T-cell (primary cell): ENCODE measurements at regions not wholly inside any gene's neighbourhood (a gene's known extent, or its start where the extent isn't known, plus 50 kb on each side); places are given as distances from the start of the nearest gene placed in this dataset.
"Not testable (repeated sequence)": the region's sequence is repeated elsewhere in the genome, so short reads cannot be mapped to it uniquely, and the experiment has no call there.

ENCODE experiments used
- ATAC-seq, 4 experiments: fragments of 200-7000 bp in 3 of 4; fragments of 150-1000 bp in 1 of 4; cut with Tn5 transposase; replicated peaks in 1 of 4; 1 replicate in 3 of 4; 2 replicates in 1 of 4; pipeline ENCODE4 v1.10.0; 2021; ENCODE audit warnings: moderate library complexity in 3 of 4, mild to moderate bottlenecking in 2 of 4, moderate number of reproducible peaks in 1 of 4
- CTCF ChIA-PET, 2 donors: fragments of 300-600 bp; sonication (Branson Sonifier 250); formaldehyde crosslinking; loops; one replicate each; lab custom pipeline; 2022; ENCODE audit warnings: antibody characterized with exemption in 2 of 2; lab: Charles Lee
- POLR2A ChIA-PET, 2 donors: fragments of 300-600 bp; sonication (Branson Sonifier 250); formaldehyde crosslinking; loops; one replicate each; lab custom pipeline; 2022; ENCODE audit warnings: antibody characterized with exemption in 2 of 2; lab: Charles Lee
- DNase-seq, 35 experiments: peaks; one replicate each; pipeline versions ENCODE4 v3.0.0 to v3.0.0-alpha.2; 2013 to 2023
- H3K27ac ChIP-seq: one replicate; pipeline ENCODE4 v1.5.1; 2013; ENCODE audit warnings: low read length
- H3K27me3 ChIP-seq, 2 experiments: replicated peaks in 1 of 2; 1 replicate in 1 of 2; 2 replicates in 1 of 2; pipeline versions ENCODE4 v1.6.1 to v1.7.0; 2013; ENCODE audit warnings: low read length in 1 of 2, mixed read lengths in 1 of 2; ENCODE audit not compliant: control insufficient read depth in 2 of 2, insufficient read depth in 2 of 2; ENCODE audit errors: extremely low read depth in 1 of 2
- H3K36me3 ChIP-seq, 2 donors: 1 replicate in 1 of 2; 2 replicates in 1 of 2; pipeline versions ENCODE4 v1.6.1 to v1.7.0; 2013; ENCODE audit warnings: low read length in 1 of 2; ENCODE audit not compliant: control insufficient read depth in 2 of 2, insufficient read depth in 1 of 2; ENCODE audit errors: extremely low read depth in 1 of 2
- H3K4me1 ChIP-seq, 2 experiments: 1 replicate in 1 of 2; 2 replicates in 1 of 2; pipeline versions ENCODE4 v1.6.1 to v1.7.0; 2013; ENCODE audit warnings: low read length in 2 of 2, mixed read lengths in 1 of 2; ENCODE audit not compliant: insufficient read depth in 2 of 2, control insufficient read depth in 1 of 2; ENCODE audit errors: extremely low read depth in 1 of 2
- H3K4me3 ChIP-seq, 2 donors: 1 replicate in 1 of 2; 2 replicates in 1 of 2; pipeline versions ENCODE4 v1.5.1 to v1.7.0; 2013; ENCODE audit warnings: mild to moderate bottlenecking in 2 of 2, low read length in 1 of 2, moderate library complexity in 1 of 2; ENCODE audit not compliant: control insufficient read depth in 1 of 2; ENCODE audit errors: extremely low read depth in 1 of 2
- H3K9me3 ChIP-seq: 2 replicates; pipeline ENCODE4 v1.7.0; 2013
- H3K27ac Mint-ChIP-seq, 2 donors: one replicate each; pipeline ENCODE4 v1.8.0; 2020 to 2021; ENCODE audit warnings: mild to moderate bottlenecking in 2 of 2, mixed read lengths in 2 of 2
- H3K27me3 Mint-ChIP-seq, 2 donors: one replicate each; pipeline ENCODE4 v1.8.0; 2021 to 2022; ENCODE audit warnings: mixed read lengths in 2 of 2
- H3K36me3 Mint-ChIP-seq: one replicate; pipeline ENCODE4 v1.8.0; 2021; ENCODE audit warnings: mixed read lengths
- H3K4me1 Mint-ChIP-seq, 3 donors: one replicate each; pipeline ENCODE4 v1.8.0; 2020 to 2022; ENCODE audit warnings: mixed read lengths in 3 of 3, mild to moderate bottlenecking in 1 of 3
- H3K4me3 Mint-ChIP-seq, 3 donors: one replicate each; pipeline ENCODE4 v1.8.0; 2020 to 2022; ENCODE audit warnings: mild to moderate bottlenecking in 3 of 3, mixed read lengths in 3 of 3, moderate library complexity in 3 of 3
- H3K9me3 Mint-ChIP-seq, 3 donors: one replicate each; pipeline ENCODE4 v1.8.0; 2020 to 2022; ENCODE audit warnings: mixed read lengths in 3 of 3
- WGBS: methylation state at CpG from one replicate; pipeline ENCODE4 v1.1.5; 2013; ENCODE audit warnings: missing lambda C conversion rate; ENCODE audit not compliant: insufficient coverage; 5-methylcytosine and 5-hydroxymethylcytosine counted together

DNA sequence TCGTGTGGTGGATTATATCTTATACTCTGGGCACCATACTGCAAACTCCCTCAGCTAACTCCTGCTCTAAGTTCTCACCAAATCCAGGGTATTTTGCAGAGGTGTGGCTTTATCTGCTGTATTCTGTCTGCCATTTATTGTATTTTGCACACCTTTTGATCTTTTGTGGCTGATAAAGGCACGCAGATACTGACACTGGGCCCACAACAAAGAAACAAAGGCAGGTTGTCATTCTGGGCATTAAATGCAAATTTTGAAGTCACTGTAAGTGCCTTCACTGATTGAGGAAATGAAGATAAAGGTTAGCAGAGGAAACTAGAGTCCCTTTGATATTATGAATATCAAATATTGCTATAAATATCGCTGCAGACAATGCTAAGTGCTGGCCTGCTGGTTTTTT is 265.8 kb upstream of the MEIS1 start:
- 80% methylated on average over 1 of the region's 3 CpGs for WGBS
- H3K4me3 ChIP-seq = no peak overlapping the region
- H3K36me3 ChIP-seq = no peaks in the 10 kb centered on the region
- Mint-ChIP-seq H3K27me3 (no peaks in the 10 kb centered on the region), H3K9me3 (peaks cover 2 to 14% (median 7%) of the 10 kb centered on the region in 3 donors), H3K36me3 (no peaks in the 10 kb centered on the region), H3K4me1 (no peaks in the 10 kb centered on the region), H3K27ac (no peak overlapping the region), H3K4me3 (no peak overlapping the region)
- no peak overlapping the region for H3K27ac ChIP-seq
- H3K4me1 ChIP-seq = no peaks in the 10 kb centered on the region
- no peaks in the 10 kb centered on the region for H3K27me3 ChIP-seq
- CTCF ChIA-PET = no interaction called here
- ATAC-seq (no peak), DNase-seq (no peak)
- H3K9me3 ChIP-seq = no peaks in the 10 kb centered on the region
- POLR2A ChIA-PET = no interaction called here

DNA sequence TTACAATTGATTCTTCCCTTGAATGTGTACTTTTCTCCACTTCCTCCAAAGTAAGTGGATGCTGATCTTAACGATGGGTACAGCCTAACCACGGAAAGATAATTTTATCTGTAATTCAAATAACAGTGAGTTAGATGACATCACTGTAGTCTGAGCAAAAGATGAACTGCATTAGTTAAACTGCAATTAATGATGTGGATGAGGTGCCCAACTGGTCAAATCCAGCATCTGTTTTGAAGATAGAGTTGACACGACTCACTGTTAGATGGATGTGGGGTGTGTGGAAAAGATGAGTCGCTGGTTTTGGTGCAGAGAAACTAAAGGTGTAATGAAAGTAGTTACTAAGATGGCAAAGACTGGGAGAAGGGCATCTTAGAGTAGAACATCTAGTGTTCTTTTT is 270.5 kb upstream of the MEIS1 start:
- CTCF ChIA-PET = no interaction called here
- ATAC-seq = no peak
- 70% methylated on average over 3 of the region's 4 CpGs for WGBS
- H3K27me3 ChIP-seq = no peaks in the 10 kb centered on the region
- Mint-ChIP-seq H3K4me1 (no peaks in the 10 kb centered on the region), H3K4me3 (no peak overlapping the region), H3K36me3 (no peaks in the 10 kb centered on the region), H3K9me3 (peaks cover 4 to 26% (median 10%) of the 10 kb centered on the region in 3 donors), H3K27ac (no peak overlapping the region), H3K27me3 (no peaks in the 10 kb centered on the region)
- H3K36me3 ChIP-seq = no peaks in the 10 kb centered on the region
- H3K27ac ChIP-seq = no peak overlapping the region
- H3K9me3 ChIP-seq = no peaks in the 10 kb centered on the region
- POLR2A ChIA-PET = no interaction called here
- H3K4me1 ChIP-seq = no peaks in the 10 kb centered on the region
- no peak overlapping the region for H3K4me3 ChIP-seq
- no peak for DNase-seq

DNA sequence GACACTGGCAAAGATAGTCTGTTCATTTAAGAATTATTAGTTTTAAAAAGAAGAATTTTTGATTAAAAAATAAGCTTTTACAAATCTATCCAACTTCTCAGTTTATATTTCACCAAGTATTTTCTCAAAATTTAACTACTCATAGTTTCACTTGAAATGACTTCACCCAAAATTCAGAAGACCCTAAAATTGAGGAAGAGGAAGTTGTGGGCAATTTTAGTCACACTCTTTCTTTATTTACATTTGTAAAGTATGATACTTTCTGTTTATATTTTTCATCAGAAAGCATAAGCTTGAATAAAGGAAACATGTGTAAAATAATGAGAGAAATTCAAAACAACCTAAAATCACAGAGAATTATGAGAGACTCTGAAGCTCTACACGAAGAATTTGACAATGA is 278.8 kb upstream of the MEIS1 start:
- Mint-ChIP-seq H3K9me3 (peaks cover 30 to 39% (median 31%) of the 10 kb centered on the region in 3 donors), H3K36me3 (no peaks in the 10 kb centered on the region), H3K4me1 (no peaks in the 10 kb centered on the region), H3K27me3 (peaks cover 0 to 3% of the 10 kb centered on the region in 2 donors), H3K27ac (no peak overlapping the region), H3K4me3 (no peak overlapping the region)
- ChIA-PET POLR2A (no interaction called here), CTCF (no interaction called here)
- Histone ChIP-seq H3K27me3 (no peaks in the 10 kb centered on the region), H3K9me3 (no peaks in the 10 kb centered on the region), H3K36me3 (no peaks in the 10 kb centered on the region), H3K4me1 (no peaks in the 10 kb centered on the region), H3K27ac (no peak overlapping the region), H3K4me3 (no peak overlapping the region)
- no peak for ATAC-seq
- DNase-seq = no peak
- WGBS = no CpG with 5 or more reads among the region's 1 CpG

DNA sequence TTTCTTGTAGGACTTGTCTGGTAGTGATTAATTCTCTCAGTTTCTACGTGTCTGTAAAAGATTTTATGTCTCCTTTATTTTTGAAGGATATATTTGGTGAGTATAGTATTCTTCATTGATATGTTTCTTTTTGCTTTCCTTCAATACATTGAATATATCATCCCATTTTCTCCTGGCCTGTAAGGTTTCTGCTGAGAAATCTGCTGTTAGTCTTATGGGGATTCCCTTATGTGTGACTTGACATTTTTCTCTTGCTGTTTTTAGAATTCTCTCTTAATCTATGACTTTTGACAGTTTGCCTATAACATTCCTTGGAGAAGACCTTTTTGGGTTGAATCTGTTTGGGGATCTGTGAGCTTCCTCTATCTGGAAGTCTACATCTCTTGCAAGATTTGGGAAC is 281.0 kb upstream of the MEIS1 start:
- DNase-seq (no peak), ATAC-seq (no peak)
- Histone ChIP-seq H3K4me1 (no peaks in the 10 kb centered on the region), H3K4me3 (no peak overlapping the region), H3K36me3 (no peaks in the 10 kb centered on the region), H3K27ac (no peak overlapping the region), H3K9me3 (no peaks in the 10 kb centered on the region), H3K27me3 (no peaks in the 10 kb centered on the region)
- Mint-ChIP-seq H3K9me3 (peaks cover 31 to 33% (median 32%) of the 10 kb centered on the region in 3 donors), H3K4me1 (no peaks in the 10 kb centered on the region), H3K27me3 (peaks cover 0 to 3% of the 10 kb centered on the region in 2 donors), H3K36me3 (no peaks in the 10 kb centered on the region), H3K4me3 (no peak overlapping the region), H3K27ac (no peak overlapping the region)
- WGBS = no CpG with 5 or more reads among the region's 1 CpG
- ChIA-PET CTCF (no interaction called here), POLR2A (no interaction called here)

DNA sequence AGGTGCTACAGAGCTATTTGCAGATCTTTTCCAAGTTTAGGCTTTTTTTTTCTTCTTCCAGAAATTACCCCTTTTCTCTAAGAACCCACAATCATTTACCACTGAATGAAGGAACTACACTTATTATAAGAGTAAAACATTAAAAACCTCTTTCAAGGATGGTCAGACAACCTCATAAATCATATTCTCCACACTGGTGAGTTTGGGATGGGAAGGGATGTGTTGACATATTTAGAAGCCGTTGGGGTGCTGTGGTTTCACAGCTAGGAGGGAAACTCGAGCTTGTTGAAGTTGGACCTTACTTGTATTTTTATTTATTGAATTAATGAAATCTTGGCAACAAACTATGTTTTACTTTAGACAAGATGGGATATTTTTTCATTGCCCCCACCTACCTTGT is 289.4 kb upstream of the MEIS1 start:
- H3K36me3 Mint-ChIP-seq = no peaks in the 10 kb centered on the region
- H3K9me3 ChIP-seq = no peaks in the 10 kb centered on the region
- H3K36me3 ChIP-seq = no peaks in the 10 kb centered on the region
- ATAC-seq = no peak
- no peak overlapping the region for H3K27ac Mint-ChIP-seq
- no CpG with 5 or more reads among the region's 2 CpGs for WGBS
- H3K27me3 Mint-ChIP-seq = peaks cover 0 to 2% of the 10 kb centered on the region in 2 donors
- H3K27me3 ChIP-seq = no peaks in the 10 kb centered on the region
- H3K27ac ChIP-seq = no peak overlapping the region
- H3K4me3 Mint-ChIP-seq = no peak overlapping the region
- ChIA-PET POLR2A (no interaction called here), CTCF (no interaction called here)
- DNase-seq = no peak
- H3K4me1 ChIP-seq = no peaks in the 10 kb centered on the region
- no peak overlapping the region for H3K4me3 ChIP-seq
- H3K9me3 Mint-ChIP-seq = peaks cover 0 to 7% (median 3%) of the 10 kb centered on the region in 3 donors
- no peaks in the 10 kb centered on the region for H3K4me1 Mint-ChIP-seq

DNA sequence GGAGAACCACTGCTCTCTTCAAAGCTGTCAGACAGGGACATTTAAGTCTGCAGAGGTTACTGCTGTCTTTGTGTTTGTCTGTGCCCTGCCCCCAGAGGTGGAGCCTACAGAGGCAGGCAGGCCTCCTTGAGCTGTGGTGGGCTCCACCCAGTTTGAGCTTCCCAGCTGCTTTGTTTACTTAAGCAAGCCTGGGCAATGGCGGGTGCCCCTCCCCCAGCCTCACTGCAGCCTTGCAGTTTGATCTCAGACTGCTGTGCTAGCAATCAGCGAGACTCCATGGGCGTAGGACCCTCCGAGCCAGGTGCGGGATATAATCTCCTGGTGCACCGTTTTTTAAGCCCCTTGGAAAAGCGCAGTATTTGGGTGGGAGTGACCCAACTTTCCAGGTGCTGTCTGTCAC is 290.6 kb upstream of the MEIS1 start:
- CTCF ChIA-PET, H3K36me3 ChIP-seq, H3K36me3 Mint-ChIP-seq, H3K27me3 Mint-ChIP-seq, H3K27me3 ChIP-seq, H3K9me3 ChIP-seq, H3K4me3 ChIP-seq, H3K27ac Mint-ChIP-seq, H3K4me1 Mint-ChIP-seq, DNase-seq, POLR2A ChIA-PET, ATAC-seq, H3K4me3 Mint-ChIP-seq, H3K4me1 ChIP-seq, H3K9me3 Mint-ChIP-seq, H3K27ac ChIP-seq: not testable (repeated sequence)
- WGBS = 60% methylated on average over 1 of the region's 7 CpGs

DNA sequence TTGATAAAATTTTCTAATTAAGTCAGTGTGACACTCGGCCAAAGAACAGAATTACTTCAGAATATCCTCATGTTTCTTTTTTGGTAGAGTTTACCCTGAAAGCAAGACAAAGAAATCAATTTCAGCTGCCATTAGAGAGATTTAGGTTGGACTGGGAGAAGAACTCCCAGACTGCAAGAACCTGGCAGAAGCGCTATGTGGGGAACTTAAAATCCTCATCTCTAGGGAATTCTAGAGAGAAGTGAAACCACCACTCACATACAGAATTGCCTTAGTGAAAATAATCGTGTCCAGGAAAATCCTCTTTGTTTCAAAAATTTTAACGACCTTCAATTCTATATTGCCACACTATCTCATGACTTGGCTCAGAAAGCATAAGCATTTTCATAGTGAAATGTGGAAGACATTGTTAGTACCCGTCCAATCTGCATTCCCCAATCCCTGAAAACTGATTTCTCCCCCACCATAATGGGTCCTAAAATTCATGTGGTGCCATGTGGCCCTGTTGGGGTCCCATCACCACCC is 297.3 kb upstream of the MEIS1 start:
- H3K9me3 Mint-ChIP-seq = peaks cover 0 to 9% (median under 1%) of the 10 kb centered on the region in 3 donors
- H3K27me3 ChIP-seq = no peaks in the 10 kb centered on the region
- no peaks in the 10 kb centered on the region for H3K4me1 Mint-ChIP-seq
- H3K27ac ChIP-seq = no peak overlapping the region
- ChIA-PET POLR2A (no interaction called here), CTCF (no interaction called here)
- H3K27me3 Mint-ChIP-seq = no peaks in the 10 kb centered on the region
- no peaks in the 10 kb centered on the region for H3K9me3 ChIP-seq
- ATAC-seq (no peak), DNase-seq (no peak)
- no peaks in the 10 kb centered on the region for H3K36me3 ChIP-seq
- H3K27ac Mint-ChIP-seq = no peak overlapping the region
- H3K4me3 ChIP-seq = no peak overlapping the region
- H3K4me3 Mint-ChIP-seq = no peak overlapping the region
- no peaks in the 10 kb centered on the region for H3K4me1 ChIP-seq
- H3K36me3 Mint-ChIP-seq = no peaks in the 10 kb centered on the region
- WGBS = no CpG with 5 or more reads among the region's 5 CpGs
